ENCODE measurements at regions not wholly inside any gene's neighbourhood (a gene's known extent, or its start where the extent isn't known, plus 50 kb on each side); places are given as distances from the start of the nearest gene placed in this dataset.
"Not testable (repeated sequence)": the region's sequence is repeated elsewhere in the genome, so short reads cannot be mapped to it uniquely, and the experiment has no call there.

DNA sequence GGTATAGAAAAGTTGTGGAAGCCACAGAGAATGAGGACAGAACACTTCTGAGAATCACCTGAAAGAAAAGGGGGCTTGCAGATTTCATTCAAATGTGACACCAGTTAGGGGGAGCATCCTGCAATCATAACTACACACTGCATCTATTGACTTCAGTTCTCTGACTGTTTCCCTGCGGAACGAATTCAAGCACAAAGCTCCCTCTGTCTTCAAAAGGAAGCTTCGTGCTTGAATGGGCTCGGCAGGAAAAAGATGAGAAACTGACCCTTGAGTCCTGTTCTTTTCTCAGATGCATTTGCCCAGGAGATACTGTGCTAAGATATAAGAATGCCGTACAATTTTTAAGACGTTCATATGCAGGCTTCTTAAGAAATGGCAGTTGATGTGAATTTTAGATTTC lies 2000.4 kb upstream of the RAG2 start:
- DNase-seq (ENCODE audit: low spot score), result no peak
- TF ChIP-seq, protein P1, sequence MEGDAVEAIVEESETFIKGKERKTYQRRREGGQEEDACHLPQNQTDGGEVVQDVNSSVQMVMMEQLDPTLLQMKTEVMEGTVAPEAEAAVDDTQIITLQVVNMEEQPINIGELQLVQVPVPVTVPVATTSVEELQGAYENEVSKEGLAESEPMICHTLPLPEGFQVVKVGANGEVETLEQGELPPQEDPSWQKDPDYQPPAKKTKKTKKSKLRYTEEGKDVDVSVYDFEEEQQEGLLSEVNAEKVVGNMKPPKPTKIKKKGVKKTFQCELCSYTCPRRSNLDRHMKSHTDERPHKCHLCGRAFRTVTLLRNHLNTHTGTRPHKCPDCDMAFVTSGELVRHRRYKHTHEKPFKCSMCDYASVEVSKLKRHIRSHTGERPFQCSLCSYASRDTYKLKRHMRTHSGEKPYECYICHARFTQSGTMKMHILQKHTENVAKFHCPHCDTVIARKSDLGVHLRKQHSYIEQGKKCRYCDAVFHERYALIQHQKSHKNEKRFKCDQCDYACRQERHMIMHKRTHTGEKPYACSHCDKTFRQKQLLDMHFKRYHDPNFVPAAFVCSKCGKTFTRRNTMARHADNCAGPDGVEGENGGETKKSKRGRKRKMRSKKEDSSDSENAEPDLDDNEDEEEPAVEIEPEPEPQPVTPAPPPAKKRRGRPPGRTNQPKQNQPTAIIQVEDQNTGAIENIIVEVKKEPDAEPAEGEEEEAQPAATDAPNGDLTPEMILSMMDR (IDR thresholded peaks at IDR 0.05; ENCODE audit: borderline replicate concordance, control extremely low read depth, extremely low read depth, insufficient read depth, missing control alignments), result no peak
- in situ Hi-C loops (cut with MboI; ENCODE audit: low sequenced_read_pairs, unreplicated experiment), result no loop called here

DNA sequence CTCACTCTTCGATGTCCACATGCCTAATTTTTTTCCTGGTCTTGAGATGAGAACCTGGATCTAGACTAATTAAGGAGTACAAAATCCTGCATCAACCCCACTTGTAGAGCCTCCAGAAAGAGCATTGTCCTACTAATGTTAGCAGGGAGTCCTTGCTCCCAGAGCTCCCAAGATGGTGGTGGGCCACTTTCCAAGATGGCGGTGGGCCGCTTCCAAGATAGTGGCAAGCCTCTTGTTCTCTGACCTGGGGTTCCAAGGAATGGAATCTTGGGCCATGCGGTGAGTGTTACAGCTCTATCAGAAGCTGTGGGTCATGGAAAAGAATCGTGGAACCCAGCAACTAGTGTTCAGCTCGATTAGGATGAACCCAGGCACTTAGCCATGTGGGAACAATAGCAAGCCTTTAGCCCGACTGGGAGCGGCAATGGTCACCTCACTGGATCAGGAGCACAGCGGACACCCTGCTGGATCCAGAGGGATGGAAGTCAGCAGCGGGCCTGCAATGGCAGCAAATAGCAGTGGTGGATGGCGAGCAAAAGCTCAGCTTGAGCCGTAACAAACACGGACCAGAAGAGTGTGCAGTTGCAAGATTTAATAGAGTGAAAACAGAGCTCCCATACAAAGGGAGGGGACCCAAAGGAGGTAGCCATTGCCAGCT lies 1997.5 kb upstream of the RAG2 start:
- in situ Hi-C loops (cut with MboI; ENCODE audit: low sequenced_read_pairs, unreplicated experiment); DNase-seq (ENCODE audit: low spot score): not testable (repeated sequence)

DNA sequence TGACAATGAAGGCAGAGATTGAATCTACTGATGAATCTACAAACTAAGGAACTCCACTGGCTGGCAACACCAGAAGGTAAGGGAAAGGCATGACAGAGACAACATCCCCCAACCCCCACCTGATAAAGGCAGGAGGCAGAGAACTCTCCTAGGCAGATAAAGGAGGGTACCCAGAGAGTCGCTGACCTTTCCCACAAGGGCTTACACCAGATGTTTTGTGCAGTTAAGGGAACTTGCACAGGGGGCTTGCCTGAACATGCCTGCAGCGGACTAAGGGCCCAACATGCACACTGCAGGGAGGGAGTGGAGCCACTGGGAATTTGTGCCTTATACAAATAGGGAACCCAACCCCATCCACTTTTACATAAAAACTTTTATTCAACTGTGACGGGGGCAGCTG lies 1996.9 kb upstream of the RAG2 start:
- in situ Hi-C loops (cut with MboI; ENCODE audit: low sequenced_read_pairs, unreplicated experiment), result no loop called here
- DNase-seq (ENCODE audit: low spot score), result no peak
- TF ChIP-seq, protein P1 (IDR thresholded peaks at IDR 0.05; ENCODE audit: borderline replicate concordance, control extremely low read depth, extremely low read depth, insufficient read depth, missing control alignments), result no peak

DNA sequence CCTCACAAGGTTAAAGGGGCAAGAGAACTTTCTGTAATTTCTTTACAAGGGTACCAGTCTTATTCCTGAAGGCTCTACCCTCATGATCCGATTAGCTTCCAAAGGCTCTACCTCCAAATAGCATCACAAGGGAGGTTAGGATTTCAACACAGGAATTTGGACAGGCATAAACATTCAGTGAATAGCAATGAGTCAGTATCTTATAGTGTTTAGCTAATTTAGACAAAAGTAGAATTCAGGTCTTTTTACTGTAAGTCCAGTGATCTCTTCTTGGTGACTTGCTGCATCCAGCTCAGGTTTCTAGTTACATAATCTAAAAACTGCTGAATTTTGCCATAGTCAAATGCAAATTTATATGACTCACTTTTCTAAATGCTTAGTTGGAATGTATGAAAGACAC lies 1995.6 kb upstream of the RAG2 start:
- DNase-seq (ENCODE audit: low spot score), result no peak
- TF ChIP-seq, protein P1 (IDR thresholded peaks at IDR 0.05; ENCODE audit: borderline replicate concordance, control extremely low read depth, extremely low read depth, insufficient read depth, missing control alignments), result no peak
- in situ Hi-C loops (cut with MboI; ENCODE audit: low sequenced_read_pairs, unreplicated experiment), result no loop called here

DNA sequence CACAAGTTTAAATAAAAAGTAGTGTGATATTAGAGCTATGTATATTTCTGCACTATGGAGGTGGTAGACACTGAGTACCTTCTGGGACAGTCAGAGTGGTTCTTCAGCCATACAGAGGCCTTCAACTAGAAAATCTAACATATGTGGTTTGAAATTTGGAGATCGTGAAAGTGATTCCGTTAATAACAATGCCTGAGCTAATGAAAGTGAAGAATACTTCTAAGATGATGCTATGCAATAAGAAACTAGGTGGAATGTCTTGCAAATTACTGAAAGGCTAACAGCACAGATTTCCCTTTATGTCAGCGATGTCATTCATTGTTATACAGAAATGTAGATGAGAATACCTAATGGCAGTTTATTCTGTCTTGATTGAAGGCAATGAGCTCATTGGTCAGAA lies 1984.7 kb upstream of the RAG2 start:
- in situ Hi-C loops (cut with MboI; ENCODE audit: low sequenced_read_pairs, unreplicated experiment), result no loop called here
- TF ChIP-seq, protein P1 (IDR thresholded peaks at IDR 0.05; ENCODE audit: borderline replicate concordance, control extremely low read depth, extremely low read depth, insufficient read depth, missing control alignments), result no peak
- DNase-seq (ENCODE audit: low spot score), result no peak

DNA sequence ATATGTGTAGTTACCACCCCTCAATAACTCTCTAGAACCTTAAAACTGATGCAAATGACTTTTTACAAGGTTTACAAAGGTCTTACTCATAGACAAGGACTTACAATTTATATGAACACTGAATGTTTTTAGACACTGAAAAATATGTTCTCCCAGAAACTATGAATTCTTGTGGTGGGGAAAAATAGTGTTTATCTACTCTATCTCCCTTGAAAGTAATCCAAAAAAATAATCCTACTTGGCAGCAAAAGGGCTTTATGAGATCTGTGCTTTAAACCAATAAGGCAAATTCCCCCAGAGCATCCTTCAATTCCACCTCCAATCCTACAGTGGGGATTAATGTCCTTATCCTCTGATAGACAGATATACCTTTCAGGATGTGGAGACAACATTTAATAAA lies 1984.1 kb upstream of the RAG2 start:
- DNase-seq (ENCODE audit: low spot score), result no peak
- TF ChIP-seq, protein P1 (IDR thresholded peaks at IDR 0.05; ENCODE audit: borderline replicate concordance, control extremely low read depth, extremely low read depth, insufficient read depth, missing control alignments), result no peak
- in situ Hi-C loops (cut with MboI; ENCODE audit: low sequenced_read_pairs, unreplicated experiment), result no loop called here

DNA sequence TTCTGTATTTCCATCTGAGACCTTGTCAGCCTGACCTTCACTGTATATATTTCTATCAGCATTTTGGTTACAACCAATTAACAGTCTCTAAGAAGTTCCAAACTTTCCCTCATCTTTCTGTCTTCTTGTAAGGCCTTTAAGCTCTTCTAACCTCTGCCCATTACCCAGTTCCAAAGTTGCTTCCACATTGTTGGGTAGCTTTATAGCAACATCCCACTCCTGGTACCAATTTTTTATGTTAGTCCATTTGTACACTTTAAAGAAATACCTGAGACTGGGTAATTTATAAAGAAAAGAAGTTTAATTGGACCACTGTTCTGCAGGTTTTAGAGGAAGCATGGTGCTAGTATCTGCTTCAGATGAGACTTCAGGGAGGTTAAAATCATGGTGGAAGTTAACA lies 1979.7 kb upstream of the RAG2 start:
- TF ChIP-seq, protein P1 (IDR thresholded peaks at IDR 0.05; ENCODE audit: borderline replicate concordance, control extremely low read depth, extremely low read depth, insufficient read depth, missing control alignments), result no peak
- DNase-seq (ENCODE audit: low spot score), result no peak
- in situ Hi-C loops (cut with MboI; ENCODE audit: low sequenced_read_pairs, unreplicated experiment), result no loop called here

Data from GM13976 (cell line).